Raji (cell line): ENCODE measurements at regions not wholly inside any gene's neighbourhood (a gene's known extent, or its start where the extent isn't known, plus 50 kb on each side); places are given as distances from the start of the nearest gene placed in this dataset.

Experiments used
- POLR2A ChIP-seq: IDR thresholded peaks from 2 replicates; pipeline ENCODE4 v1.6.1; 2011; ENCODE audit warnings: low read depth, low read length, control low read depth; ENCODE audit not compliant: insufficient read depth

GRCh38 chr10:21161647-21162046 lies 264.5 kb upstream of the NEBL start:
- no peak for TF ChIP-seq POLR2A

- no peak for TF ChIP-seq POLR2A
Measured at GRCh38 chr10:21161090-21161625, 264.0 kb upstream of the NEBL start.

GRCh38 chr10:21160116-21160515 lies 263.0 kb upstream of the NEBL start:
- no peak for TF ChIP-seq POLR2A

GRCh38 chr10:21159669-21160068 lies 262.6 kb upstream of the NEBL start:
- TF ChIP-seq POLR2A: no peak

- TF ChIP-seq POLR2A: no peak
Measured at GRCh38 chr10:21158301-21158700, 261.2 kb upstream of the NEBL start.

- no peak for TF ChIP-seq POLR2A
Measured at GRCh38 chr10:21157664-21158063, 260.6 kb upstream of the NEBL start.

GRCh38 chr10:21150166-21150565 lies 253.1 kb upstream of the NEBL start:
- no peak for TF ChIP-seq POLR2A

GRCh38 chr10:21146436-21146789 lies 249.3 kb upstream of the NEBL start:
- no peak for TF ChIP-seq POLR2A

GRCh38 chr10:21145751-21146435 lies 248.8 kb upstream of the NEBL start:
- TF ChIP-seq POLR2A: no peak

- TF ChIP-seq POLR2A: no peak
Measured at GRCh38 chr10:21144047-21144446, 246.9 kb upstream of the NEBL start.

GRCh38 chr10:21141946-21142492 lies 244.9 kb upstream of the NEBL start:
- TF ChIP-seq POLR2A: no peak

GRCh38 chr10:21138769-21139340 lies 241.7 kb upstream of the NEBL start:
- TF ChIP-seq POLR2A: no peak

- no peak for TF ChIP-seq POLR2A
Measured at GRCh38 chr10:21135023-21135931, 238.2 kb upstream of the NEBL start.

- TF ChIP-seq POLR2A: no peak
Measured at GRCh38 chr10:21134645-21135022, 237.5 kb upstream of the NEBL start.

GRCh38 chr10:21130683-21131442 lies 233.8 kb upstream of the NEBL start:
- TF ChIP-seq POLR2A: no peak

GRCh38 chr10:21130108-21130507 lies 233.0 kb upstream of the NEBL start:
- no peak for TF ChIP-seq POLR2A
